ENCODE measurements at regions not wholly inside any gene's neighbourhood (a gene's known extent, or its start where the extent isn't known, plus 50 kb on each side); places are given as distances from the start of the nearest gene placed in this dataset.

DNA sequence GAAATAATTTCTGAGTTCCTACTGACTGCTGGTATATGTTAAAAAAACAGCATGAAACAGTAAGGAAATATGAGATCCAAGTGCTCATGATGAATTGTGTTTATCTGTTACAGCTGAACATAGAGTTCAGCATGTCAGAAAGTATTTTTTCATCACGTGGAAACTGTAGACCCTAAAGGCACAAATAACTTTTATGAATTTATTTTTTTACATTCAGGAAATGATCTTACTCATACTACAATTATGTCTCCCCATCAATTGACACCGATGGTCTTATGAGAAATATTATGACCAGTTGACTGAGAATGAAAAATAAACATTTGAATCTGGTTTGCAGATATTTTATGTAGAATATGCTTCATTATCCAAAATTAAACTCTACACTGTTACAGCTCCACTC is 283.1 kb upstream of the SPANXN4 start:
- H3K4me1 ChIP-seq (replicated peaks in 1 of 2), result no peaks in the 10 kb centered on the region

DNA sequence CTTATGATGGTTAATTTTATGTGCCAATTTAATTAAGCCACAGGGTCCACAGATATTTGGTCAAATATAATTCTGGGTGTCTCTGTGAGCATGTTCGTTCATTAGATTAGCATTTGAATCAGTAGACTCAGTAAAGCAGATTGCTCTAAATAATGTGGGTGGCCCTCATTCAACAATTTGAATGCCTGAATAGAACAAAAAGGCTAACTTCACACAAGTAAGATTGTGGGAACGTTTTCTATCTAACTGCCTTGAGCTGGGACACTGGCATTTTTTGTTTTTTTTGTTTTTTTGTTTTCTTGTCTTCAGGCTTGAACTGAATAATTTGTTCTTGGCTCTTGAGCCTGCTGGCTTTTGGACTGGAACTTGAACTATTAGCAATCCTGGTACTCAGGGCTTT is 292.4 kb upstream of the SPANXN4 start:
- WGBS, 4 donors, result 42 to 53% (median 48%) methylated on average over 2 of the region's 2 CpGs

More for the DNA sequence above, 283.1 kb upstream of the SPANXN4 start:
- WGBS, 4 donors, result 37 to 64% (median 43%) methylated on average over 2 of the region's 2 CpGs
- no peak for DNase-seq
- TF ChIP-seq, protein P1, sequence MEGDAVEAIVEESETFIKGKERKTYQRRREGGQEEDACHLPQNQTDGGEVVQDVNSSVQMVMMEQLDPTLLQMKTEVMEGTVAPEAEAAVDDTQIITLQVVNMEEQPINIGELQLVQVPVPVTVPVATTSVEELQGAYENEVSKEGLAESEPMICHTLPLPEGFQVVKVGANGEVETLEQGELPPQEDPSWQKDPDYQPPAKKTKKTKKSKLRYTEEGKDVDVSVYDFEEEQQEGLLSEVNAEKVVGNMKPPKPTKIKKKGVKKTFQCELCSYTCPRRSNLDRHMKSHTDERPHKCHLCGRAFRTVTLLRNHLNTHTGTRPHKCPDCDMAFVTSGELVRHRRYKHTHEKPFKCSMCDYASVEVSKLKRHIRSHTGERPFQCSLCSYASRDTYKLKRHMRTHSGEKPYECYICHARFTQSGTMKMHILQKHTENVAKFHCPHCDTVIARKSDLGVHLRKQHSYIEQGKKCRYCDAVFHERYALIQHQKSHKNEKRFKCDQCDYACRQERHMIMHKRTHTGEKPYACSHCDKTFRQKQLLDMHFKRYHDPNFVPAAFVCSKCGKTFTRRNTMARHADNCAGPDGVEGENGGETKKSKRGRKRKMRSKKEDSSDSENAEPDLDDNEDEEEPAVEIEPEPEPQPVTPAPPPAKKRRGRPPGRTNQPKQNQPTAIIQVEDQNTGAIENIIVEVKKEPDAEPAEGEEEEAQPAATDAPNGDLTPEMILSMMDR (IDR thresholded peaks at IDR 0.05), result no peak
- TF ChIP-seq POLR2A (IDR thresholded peaks at IDR 0.05), result no peak
- Histone ChIP-seq H3K27me3 (no peaks in the 10 kb centered on the region), H3K4me3 (no peak overlapping the region), H3K36me3 (replicated peaks in 1 of 2) (no peaks in the 10 kb centered on the region), H3K27ac (no peak overlapping the region), H3K9me3 (replicated peaks in 1 of 3) (no peaks in the 10 kb centered on the region)
- intact Hi-C loops (cut with DNase I), result no loop called here

DNA sequence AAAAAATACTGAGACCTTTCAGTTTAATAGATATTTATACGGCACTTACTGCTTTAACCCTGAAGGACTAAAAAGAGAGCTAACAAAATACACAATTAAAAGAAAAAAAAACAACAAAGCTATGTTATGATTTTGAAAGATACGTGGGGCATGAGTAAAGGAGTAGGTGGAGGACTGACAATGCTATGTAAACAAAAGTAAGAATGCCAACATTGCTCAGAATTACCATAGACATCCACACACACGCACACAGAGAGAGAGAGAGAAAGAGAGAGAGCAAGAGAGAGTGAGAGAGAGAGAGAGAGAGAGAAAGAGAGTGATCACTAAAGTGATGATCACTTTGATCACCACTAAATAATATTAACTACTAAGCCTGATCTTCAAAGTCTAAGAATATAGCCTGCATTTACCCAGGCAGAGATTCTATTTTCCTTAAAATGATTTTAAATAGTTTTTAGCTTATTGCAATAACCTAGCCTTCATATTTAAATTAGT is 313.9 kb upstream of the SPANXN4 start:
- Histone ChIP-seq H3K36me3 (replicated peaks in 1 of 2) (no peaks in the 10 kb centered on the region), H3K9me3 (replicated peaks in 1 of 3) (no peaks in the 10 kb centered on the region), H3K27me3 (no peaks in the 10 kb centered on the region), H3K4me3 (no peak overlapping the region), H3K4me1 (replicated peaks in 1 of 2) (no peaks in the 10 kb centered on the region), H3K27ac (no peak overlapping the region)
- DNase-seq, result no peak
- intact Hi-C loops (cut with DNase I), result no loop called here
- WGBS, 4 donors, result 39 to 45% (median 43%) methylated on average over 3 of the region's 3 CpGs
- no peak for TF ChIP-seq POLR2A (IDR thresholded peaks at IDR 0.05)
- TF ChIP-seq, protein P1 (IDR thresholded peaks at IDR 0.05), result no peak

More for the DNA sequence above, 292.4 kb upstream of the SPANXN4 start:
- no peak overlapping the region for H3K4me3 ChIP-seq
- no peak for TF ChIP-seq POLR2A (IDR thresholded peaks at IDR 0.05)
- TF ChIP-seq, protein P1 (IDR thresholded peaks at IDR 0.05), result no peak
- no peaks in the 10 kb centered on the region for H3K9me3 ChIP-seq (replicated peaks in 1 of 3)
- no peak for DNase-seq
- H3K4me1 ChIP-seq (replicated peaks in 1 of 2), result no peaks in the 10 kb centered on the region
- no peak overlapping the region for H3K27ac ChIP-seq
- no peaks in the 10 kb centered on the region for H3K27me3 ChIP-seq
- H3K36me3 ChIP-seq (replicated peaks in 1 of 2), result no peaks in the 10 kb centered on the region
- intact Hi-C loops (cut with DNase I), result no loop called here

DNA sequence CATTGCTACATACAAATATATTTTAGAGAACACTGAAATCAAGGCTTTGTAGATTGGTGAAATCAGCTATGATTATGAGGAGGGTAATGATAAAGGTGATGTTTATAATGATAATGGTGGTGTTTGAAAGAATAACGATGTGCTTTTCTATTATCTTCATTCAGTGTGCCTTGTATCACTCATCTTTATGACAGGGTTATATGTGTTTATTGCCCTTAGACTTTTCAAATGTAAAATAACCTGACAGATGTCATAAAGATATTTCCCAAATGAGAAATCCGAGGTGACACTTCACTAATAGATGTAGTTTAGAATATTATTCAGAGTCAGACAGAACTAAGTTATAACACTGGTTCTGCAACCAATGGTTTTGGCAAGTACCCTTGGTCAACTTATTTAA is 323.0 kb upstream of the SPANXN4 start:
- no peak for TF ChIP-seq POLR2A (IDR thresholded peaks at IDR 0.05)
- TF ChIP-seq, protein P1 (IDR thresholded peaks at IDR 0.05), result no peak
- Histone ChIP-seq H3K4me1 (replicated peaks in 1 of 2) (no peaks in the 10 kb centered on the region), H3K27me3 (no peaks in the 10 kb centered on the region), H3K4me3 (no peak overlapping the region), H3K9me3 (replicated peaks in 1 of 3) (no peaks in the 10 kb centered on the region), H3K36me3 (replicated peaks in 1 of 2) (no peaks in the 10 kb centered on the region), H3K27ac (no peak overlapping the region)
- intact Hi-C loops (cut with DNase I), result no loop called here
- no peak for DNase-seq
- WGBS, 4 donors, result 30 to 68% (median 41%) methylated on average over 2 of the region's 2 CpGs
